ENCODE measurements at regions not wholly inside any gene's neighbourhood (a gene's known extent, or its start where the extent isn't known, plus 50 kb on each side); places are given as distances from the start of the nearest gene placed in this dataset.

GRCh38 chr4:155506745-155507144 lies 130.0 kb upstream of the MAP9 start:
- TF ChIP-seq CTCF (IDR thresholded peaks at IDR 0.05) (no peak), POLR2A (IDR thresholded peaks at IDR 0.05) (no peak)
